ENCODE measurements at regions not wholly inside any gene's neighbourhood (a gene's known extent, or its start where the extent isn't known, plus 50 kb on each side); places are given as distances from the start of the nearest gene placed in this dataset.

- no peak for DNase-seq
Observed at GRCh38 chr15:96223939-96224338, 106.6 kb upstream of the NR2F2 start.

GRCh38 chr15:96225642-96226259, 104.7 kb upstream of the NR2F2 start:
- no peak for DNase-seq

GRCh38 chr15:96230526-96231181, 99.8 kb upstream of the NR2F2 start:
- DNase-seq: no peak

GRCh38 chr15:96232335-96232734, 98.2 kb upstream of the NR2F2 start:
- DNase-seq: no peak

- no peak for DNase-seq
Observed at GRCh38 chr15:96234109-96234892, 96.2 kb upstream of the NR2F2 start.

- no peak for DNase-seq
Observed at GRCh38 chr15:96237002-96237401, 93.5 kb upstream of the NR2F2 start.

GRCh38 chr15:96242761-96243160, 87.7 kb upstream of the NR2F2 start:
- DNase-seq: no peak

- no peak for DNase-seq
Observed at GRCh38 chr15:96243701-96244100, 86.8 kb upstream of the NR2F2 start.

GRCh38 chr15:96245252-96245651, 85.2 kb upstream of the NR2F2 start:
- no peak for DNase-seq

- DNase-seq: no peak
Observed at GRCh38 chr15:96246057-96246456, 84.4 kb upstream of the NR2F2 start.

GRCh38 chr15:96247621-96248305, 82.7 kb upstream of the NR2F2 start:
- DNase-seq: no peak

- DNase-seq: no peak
Observed at GRCh38 chr15:96252148-96252547, 78.4 kb upstream of the NR2F2 start.

GRCh38 chr15:96253006-96253747, 77.3 kb upstream of the NR2F2 start:
- no peak for DNase-seq

GRCh38 chr15:96254173-96254572, 76.3 kb upstream of the NR2F2 start:
- DNase-seq: no peak

- DNase-seq: no peak
Observed at GRCh38 chr15:96255599-96255998, 74.9 kb upstream of the NR2F2 start.

GRCh38 chr15:96261575-96262034, 68.9 kb upstream of the NR2F2 start:
- DNase-seq: no peak

GRCh38 chr15:96262097-96262496, 68.4 kb upstream of the NR2F2 start:
- DNase-seq: no peak

GRCh38 chr15:96262549-96263489, 67.7 kb upstream of the NR2F2 start:
- DNase-seq: no peak

GRCh38 chr15:96264351-96264798, 66.1 kb upstream of the NR2F2 start:
- no peak for DNase-seq

- DNase-seq: no peak
Observed at GRCh38 chr15:96264801-96265515, 65.5 kb upstream of the NR2F2 start.

- no peak for DNase-seq
Observed at GRCh38 chr15:96266456-96266855, 64.0 kb upstream of the NR2F2 start.
